CD14-positive monocyte (primary cell): ENCODE measurements at regions not wholly inside any gene's neighbourhood (a gene's known extent, or its start where the extent isn't known, plus 50 kb on each side); places are given as distances from the start of the nearest gene placed in this dataset.

Source experiments
- DNase-seq, 3 donors: peaks; one replicate each; pipeline ENCODE4 v3.0.0-alpha.2; 2011 to 2022
- H2AFZ ChIP-seq: 2 replicates; pipeline ENCODE4 v1.6.0; 2012; ENCODE audit warnings: mild to moderate bottlenecking, low read depth, low read length, inconsistent platforms; ENCODE audit not compliant: insufficient read depth, poor library complexity, severe bottlenecking
- H3K27ac ChIP-seq, 2 donors: 1 replicate in 1 of 2; 2 replicates in 1 of 2; pipeline ENCODE4 v1.5.1; 2012 to 2013; ENCODE audit warnings: low read length in 2 of 2, control low read depth in 1 of 2, inconsistent platforms in 1 of 2, low read depth in 1 of 2, mild to moderate bottlenecking in 1 of 2
- H3K27me3 ChIP-seq, 2 donors: one replicate each; pipeline versions ENCODE4 v1.6.0 to v1.6.1; 2011 to 2013; ENCODE audit warnings: low read length in 2 of 2; ENCODE audit not compliant: control insufficient read depth in 2 of 2, insufficient read depth in 2 of 2
- H3K36me3 ChIP-seq, 2 donors: replicated peaks in 1 of 2; 1 replicate in 1 of 2; 2 replicates in 1 of 2; pipeline versions ENCODE4 v1.5.1 to v1.6.1; 2012 to 2013; ENCODE audit warnings: low read length in 2 of 2, control low read depth in 1 of 2, inconsistent platforms in 1 of 2, mild to moderate bottlenecking in 1 of 2; ENCODE audit not compliant: insufficient read depth in 2 of 2, control insufficient read depth in 1 of 2
- H3K4me1 ChIP-seq, 2 donors: 1 replicate in 1 of 2; 2 replicates in 1 of 2; pipeline versions ENCODE4 v1.5.1 to v1.6.1; 2012 to 2013; ENCODE audit warnings: low read length in 2 of 2, control low read depth in 1 of 2, inconsistent platforms in 1 of 2, mild to moderate bottlenecking in 1 of 2, moderate library complexity in 1 of 2; ENCODE audit not compliant: insufficient read depth in 2 of 2, control insufficient read depth in 1 of 2
- H3K4me2 ChIP-seq: replicated peaks from 2 replicates; pipeline ENCODE3; 2012; ENCODE audit warnings: low read length, moderate library complexity, mild to moderate bottlenecking; ENCODE audit not compliant: poor library complexity, severe bottlenecking; ENCODE audit errors: extremely low read depth
- H3K4me3 ChIP-seq, 3 experiments: fragments of 200-600 bp in 1 of 3; sonication (generic) in 1 of 3; replicated peaks in 1 of 3; 1 replicate in 2 of 3; 2 replicates in 1 of 3; pipeline ENCODE4 v1.5.1; 2011 to 2013; ENCODE audit warnings: low read length in 3 of 3, mild to moderate bottlenecking in 3 of 3, control low read depth in 2 of 3, low read depth in 2 of 3, inconsistent platforms in 1 of 3, moderate library complexity in 1 of 3
- H3K79me2 ChIP-seq: 2 replicates; pipeline ENCODE4 v1.6.0; 2012; ENCODE audit warnings: mild to moderate bottlenecking, control low read depth, inconsistent platforms, low read length, moderate library complexity; ENCODE audit not compliant: insufficient read depth
- H3K9ac ChIP-seq: 2 replicates; pipeline ENCODE4 v1.6.0; 2017; ENCODE audit warnings: low read length, mild to moderate bottlenecking; ENCODE audit not compliant: insufficient read depth, poor library complexity, severe bottlenecking
- H3K9me3 ChIP-seq, 2 donors: replicated peaks in 1 of 2; 1 replicate in 1 of 2; 2 replicates in 1 of 2; pipeline versions ENCODE4 v1.5.1 to v1.6.1; 2012 to 2013; ENCODE audit warnings: low read length in 2 of 2, control low read depth in 1 of 2; ENCODE audit not compliant: control insufficient read depth in 1 of 2, insufficient read depth in 1 of 2
- H4K20me1 ChIP-seq: 2 replicates; pipeline ENCODE4 v1.6.0; 2012; ENCODE audit warnings: mild to moderate bottlenecking, low read length, control low read depth, moderate library complexity; ENCODE audit not compliant: insufficient read depth
- H3K27ac Mint-ChIP-seq, 7 donors: one replicate each; pipeline ENCODE4 v1.8.0; 2020; ENCODE audit warnings: mild to moderate bottlenecking in 7 of 7, mixed read lengths in 7 of 7, moderate library complexity in 6 of 7, inconsistent platforms in 2 of 7
- H3K27me3 Mint-ChIP-seq, 3 donors: one replicate each; pipeline ENCODE4 v1.8.0; 2021 to 2022; ENCODE audit warnings: low read depth in 3 of 3, mild to moderate bottlenecking in 3 of 3, mixed read lengths in 3 of 3, moderate library complexity in 3 of 3, inconsistent platforms in 1 of 3
- H3K36me3 Mint-ChIP-seq, 2 donors: one replicate each; pipeline ENCODE4 v1.8.0; 2020; ENCODE audit warnings: mixed read lengths in 2 of 2, inconsistent platforms in 1 of 2, mild to moderate bottlenecking in 1 of 2
- H3K4me1 Mint-ChIP-seq: one replicate; pipeline ENCODE4 v1.8.0; 2020; ENCODE audit warnings: mild to moderate bottlenecking, mixed read lengths
- H3K4me3 Mint-ChIP-seq, 2 donors: one replicate each; pipeline ENCODE4 v1.8.0; 2020; ENCODE audit warnings: mild to moderate bottlenecking in 2 of 2, mixed read lengths in 2 of 2, moderate library complexity in 1 of 2
- H3K9me3 Mint-ChIP-seq, 7 donors: one replicate each; pipeline ENCODE4 v1.8.0; 2020 to 2022; ENCODE audit warnings: mixed read lengths in 7 of 7, mild to moderate bottlenecking in 6 of 7, moderate library complexity in 6 of 7, inconsistent platforms in 2 of 7
- CTCF ChIP-seq: fragments of 200-600 bp; IDR thresholded peaks from one replicate; pipeline ENCODE4 v1.8.0; 2022; ENCODE audit warnings: antibody characterized with exemption, mild to moderate bottlenecking
- WGBS: methylation state at CpG from one replicate; pipeline ENCODE4 v1.1.5; 2013; ENCODE audit warnings: missing lambda C conversion rate; ENCODE audit not compliant: insufficient coverage; 5-methylcytosine and 5-hydroxymethylcytosine counted together
- intact Hi-C, 2 donors: fragments of 100-400 bp; cut with micrococcal nuclease; formaldehyde crosslinking; loops; one replicate each; pipeline versions ENCODE4 v1.15.0 to v1.15.1; 2023

GRCh38 chr16:86640265-86640843 lies 62.0 kb downstream of the FOXL1 start:
- Mint-ChIP-seq H3K9me3 (peaks cover 0 to 6% (median 0%) of the 10 kb centered on the region in 7 donors), H3K4me1 (no peaks in the 10 kb centered on the region), H3K36me3 (no peaks in the 10 kb centered on the region), H3K27ac (no peak overlapping the region), H3K4me3 (no peak overlapping the region), H3K27me3 (peaks cover 3 to 8% (median 4%) of the 10 kb centered on the region in 3 donors)
- peaks cover 0 to 3% of the 10 kb centered on the region in 2 donors for H3K9me3 ChIP-seq
- no peaks in the 10 kb centered on the region for H4K20me1 ChIP-seq
- H3K27ac ChIP-seq: no peak overlapping the region
- H3K79me2 ChIP-seq: no peaks in the 10 kb centered on the region
- WGBS: 86% methylated on average over 13 of the region's 13 CpGs
- H3K4me1 ChIP-seq: no peaks in the 10 kb centered on the region
- intact Hi-C loops: no loop called here
- DNase-seq: no peak
- no peaks in the 10 kb centered on the region for H3K27me3 ChIP-seq
- no peak overlapping the region for H3K4me2 ChIP-seq
- H3K36me3 ChIP-seq: no peaks in the 10 kb centered on the region
- H2AFZ ChIP-seq: no peak overlapping the region
- TF ChIP-seq CTCF: no peak
- no peak overlapping the region for H3K4me3 ChIP-seq
- no peak overlapping the region for H3K9ac ChIP-seq

- no peak for TF ChIP-seq CTCF
- H3K27me3 Mint-ChIP-seq: peaks cover 3 to 9% (median 9%) of the 10 kb centered on the region in 3 donors
- no peaks in the 10 kb centered on the region for H3K36me3 Mint-ChIP-seq
- no peaks in the 10 kb centered on the region for H3K79me2 ChIP-seq
- intact Hi-C loops: no loop called here
- no peak for DNase-seq
- no peaks in the 10 kb centered on the region for H3K4me1 ChIP-seq
- no peak overlapping the region for H3K4me3 ChIP-seq
- H3K4me2 ChIP-seq: no peak overlapping the region
- no peak overlapping the region for H3K27ac ChIP-seq
- H3K4me3 Mint-ChIP-seq: no peak overlapping the region
- H4K20me1 ChIP-seq: no peaks in the 10 kb centered on the region
- no peak overlapping the region for H3K9ac ChIP-seq
- peaks cover 0 to 8% (median 1%) of the 10 kb centered on the region in 7 donors for H3K9me3 Mint-ChIP-seq
- peaks cover 0 to 3% of the 10 kb centered on the region in 2 donors for H3K9me3 ChIP-seq
- H3K36me3 ChIP-seq: no peaks in the 10 kb centered on the region
- H3K4me1 Mint-ChIP-seq: no peaks in the 10 kb centered on the region
- no peak overlapping the region for H3K27ac Mint-ChIP-seq
- H2AFZ ChIP-seq: no peak overlapping the region
- 100% methylated on average over 1 of the region's 1 CpG for WGBS
- no peaks in the 10 kb centered on the region for H3K27me3 ChIP-seq
Observed at GRCh38 chr16:86642087-86642486, 63.7 kb downstream of the FOXL1 start.
